Muscle of back (tissue), 3 donors: ENCODE measurements at regions not wholly inside any gene's neighbourhood (a gene's known extent, or its start where the extent isn't known, plus 50 kb on each side); places are given as distances from the start of the nearest gene placed in this dataset.
A peak's percentile ranks its signal among the peaks of the same experiment; 100 is the strongest.
"Not testable (repeated sequence)": the region's sequence is repeated elsewhere in the genome, so short reads cannot be mapped to it uniquely, and the experiment has no call there.

Experiments
- DNase-seq, 3 donors: peaks; one replicate each; pipeline versions ENCODE4 v3.0.0 to v3.0.0-alpha.2; 2013

DNA sequence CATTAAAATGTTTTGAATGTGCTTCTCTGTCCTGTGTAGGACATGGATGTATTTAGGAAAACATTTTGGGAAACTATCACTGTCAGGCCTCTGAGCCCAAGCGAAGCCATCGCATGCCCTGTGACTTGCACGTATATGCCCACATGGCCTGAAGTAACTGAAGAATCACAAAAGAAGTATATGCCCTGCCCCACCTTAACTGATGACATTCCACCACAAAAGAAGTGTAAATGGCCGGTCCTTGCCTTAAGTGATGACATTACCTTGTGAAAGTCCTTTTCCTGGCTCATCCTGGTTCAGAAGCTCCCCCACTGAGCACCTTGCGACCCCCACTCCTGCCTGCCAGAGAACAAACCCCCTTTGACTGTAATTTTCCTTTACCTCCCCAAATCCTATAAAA lies 191.1 kb upstream of the MEIS1 start:
- not testable (repeated sequence) for DNase-seq

DNA sequence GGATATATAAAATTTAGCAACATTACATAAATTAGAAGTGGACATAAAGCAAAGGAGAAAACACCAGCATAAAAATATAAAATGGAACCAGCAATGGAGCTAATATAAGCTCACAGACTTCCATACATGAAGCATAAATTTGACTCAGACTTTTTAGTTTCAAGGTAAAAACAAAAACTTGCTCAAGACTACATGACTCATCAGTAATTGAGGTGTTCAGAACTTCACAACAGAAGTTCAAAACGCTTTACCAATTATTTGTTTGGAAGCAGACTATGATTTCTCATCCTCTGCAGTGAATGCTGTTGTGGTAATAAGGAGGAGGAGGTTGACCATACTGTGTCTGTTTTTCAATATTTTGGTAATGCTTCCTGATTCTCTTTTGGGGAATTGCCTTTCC lies 192.0 kb upstream of the MEIS1 start:
- not testable (repeated sequence) for DNase-seq

DNA sequence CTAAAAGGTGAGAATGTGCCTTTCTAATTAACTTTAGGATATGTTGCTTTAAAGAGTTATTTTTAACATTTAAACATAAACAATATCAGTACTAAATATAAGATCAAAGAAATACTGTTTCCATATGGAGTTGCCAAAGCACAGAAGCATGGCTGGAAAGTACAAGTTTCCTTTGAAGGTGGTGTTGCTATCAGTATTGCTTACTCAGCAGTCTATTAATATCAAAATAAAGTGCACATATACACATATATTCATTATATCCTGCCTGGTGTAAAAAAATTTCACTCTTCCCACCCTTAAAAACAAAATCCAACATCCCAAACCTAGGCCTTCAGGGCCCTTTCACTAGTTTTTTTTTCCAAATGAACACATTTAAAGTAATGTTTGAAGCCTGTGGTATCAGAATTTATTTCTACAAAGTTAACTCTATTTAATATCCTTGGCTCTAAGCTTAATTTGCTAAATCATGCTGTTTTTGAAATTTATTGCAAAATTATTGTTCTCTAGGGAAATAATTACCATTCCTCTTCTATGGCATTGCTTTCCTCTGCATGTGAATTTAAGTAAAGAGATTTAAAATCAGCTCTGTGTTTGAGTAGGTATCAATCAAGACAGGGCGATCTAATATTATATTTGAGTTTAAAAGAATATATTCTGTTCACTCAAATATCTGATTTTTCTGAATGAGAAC lies 192.7 kb upstream of the MEIS1 start:
- no peak for DNase-seq

DNA sequence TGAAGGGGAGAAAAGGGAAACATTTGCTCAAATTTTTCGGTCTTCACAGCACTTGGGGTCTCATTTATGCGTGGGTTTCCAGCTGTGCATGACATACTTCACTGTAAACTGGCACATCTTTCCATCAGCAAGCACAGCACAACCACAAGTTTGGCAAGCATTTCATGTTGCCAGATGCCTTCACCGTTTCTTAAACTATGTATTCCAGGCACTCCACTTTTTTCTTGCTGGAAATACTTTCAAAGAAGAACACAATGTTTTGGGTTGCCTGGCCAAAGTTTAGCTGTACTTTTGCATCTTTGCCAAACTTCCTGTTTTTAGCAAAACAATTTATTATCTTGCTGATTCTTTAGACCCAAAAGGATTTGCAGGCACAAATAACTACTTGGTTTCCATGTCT lies 194.6 kb upstream of the MEIS1 start:
- DNase-seq = peak; percentile 26 to 72 (median 34)

DNA sequence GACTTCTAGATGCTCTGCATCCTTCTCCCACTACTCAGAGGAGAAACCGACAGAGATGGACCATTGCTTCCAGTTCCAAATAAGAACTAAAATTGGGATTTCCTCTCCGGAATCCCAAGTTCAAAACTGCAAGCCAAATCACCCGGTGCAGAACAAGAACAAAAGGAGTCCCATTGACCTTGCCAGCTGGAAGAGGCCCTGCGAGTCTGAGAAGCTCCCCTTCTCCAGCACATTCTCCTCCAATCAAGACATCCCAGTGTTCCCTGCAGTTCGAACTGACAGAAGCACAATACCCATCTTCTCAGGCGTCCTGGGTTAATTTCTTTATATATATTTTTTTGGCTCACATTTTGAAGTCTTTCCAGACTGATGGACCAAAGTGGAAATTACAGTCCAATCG lies 195.3 kb upstream of the MEIS1 start:
- peak; percentile 13 to 68 (median 58) for DNase-seq

DNA sequence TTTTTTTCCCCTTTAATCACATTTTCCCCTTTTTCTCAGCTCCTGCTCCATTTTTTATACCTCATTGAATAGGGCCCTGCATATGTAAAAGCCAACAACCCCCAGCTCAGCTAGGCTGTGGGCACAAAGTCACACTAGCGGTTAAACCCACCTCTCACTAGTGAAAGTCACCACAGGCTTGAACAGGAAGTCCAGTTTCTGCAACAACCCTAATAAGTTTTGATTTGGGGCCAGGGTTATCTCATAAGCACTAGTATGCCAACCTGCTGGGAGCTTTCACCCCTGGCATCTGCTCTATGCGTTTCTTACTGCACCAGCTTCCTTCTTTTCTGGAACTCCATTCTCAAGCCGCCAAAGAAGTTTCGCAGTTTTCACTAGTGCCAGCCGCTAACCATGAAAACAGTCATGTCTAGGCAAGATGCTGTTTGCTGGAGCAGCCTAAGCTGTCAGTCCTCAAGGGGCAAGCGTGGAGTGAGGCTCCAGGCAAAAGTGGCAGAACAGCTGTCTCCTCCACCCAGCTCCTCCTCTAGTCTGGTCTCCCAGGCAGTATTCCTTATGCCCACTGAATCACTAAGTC lies 197.0 kb upstream of the MEIS1 start:
- no peak for DNase-seq

DNA sequence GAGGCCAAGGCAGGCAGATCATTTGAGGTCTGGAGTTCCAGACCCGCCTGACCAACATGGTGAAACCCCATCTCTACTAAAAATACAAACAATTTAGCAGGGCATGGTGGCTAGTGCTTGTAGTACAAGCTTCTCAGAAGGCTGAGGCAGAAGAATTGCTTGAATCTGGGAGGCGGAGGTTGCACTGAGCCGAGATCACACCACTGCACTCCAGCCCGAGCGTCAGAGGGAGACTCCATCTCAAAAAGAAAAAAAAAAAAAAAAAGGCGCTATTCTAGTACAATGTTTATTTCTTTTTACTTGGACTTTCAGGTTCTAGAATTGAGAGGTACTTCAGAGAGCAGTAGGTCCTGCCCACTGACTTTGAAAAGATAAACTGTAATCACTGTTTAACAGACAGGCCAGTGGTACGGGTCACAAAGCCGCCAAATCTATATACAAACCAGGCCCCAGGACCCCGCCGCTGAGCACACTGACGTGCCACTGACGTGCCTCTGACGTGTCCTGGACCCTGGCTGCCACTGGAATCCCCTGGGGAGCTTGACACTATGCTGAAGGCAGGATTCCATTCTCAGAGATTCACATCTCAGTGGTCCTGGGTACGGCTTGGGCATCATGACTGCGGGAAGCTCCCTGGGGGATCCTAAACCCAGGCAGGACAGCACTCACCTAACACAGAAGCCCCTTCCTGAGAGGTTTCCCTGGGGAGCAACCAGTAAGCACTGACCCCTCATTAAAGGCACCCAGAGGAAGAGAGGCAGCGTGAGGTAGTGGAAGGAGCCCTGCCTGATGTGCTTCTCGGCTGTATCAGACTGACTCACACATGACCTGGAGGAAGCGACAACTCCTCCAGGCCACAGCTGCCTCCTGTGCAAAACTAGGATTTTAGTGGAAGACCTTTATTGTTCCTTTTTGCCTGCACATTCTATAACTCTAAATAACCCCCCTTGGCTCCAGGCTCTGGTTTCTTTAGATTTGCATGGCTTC lies 197.8 kb upstream of the MEIS1 start:
- no peak for DNase-seq

DNA sequence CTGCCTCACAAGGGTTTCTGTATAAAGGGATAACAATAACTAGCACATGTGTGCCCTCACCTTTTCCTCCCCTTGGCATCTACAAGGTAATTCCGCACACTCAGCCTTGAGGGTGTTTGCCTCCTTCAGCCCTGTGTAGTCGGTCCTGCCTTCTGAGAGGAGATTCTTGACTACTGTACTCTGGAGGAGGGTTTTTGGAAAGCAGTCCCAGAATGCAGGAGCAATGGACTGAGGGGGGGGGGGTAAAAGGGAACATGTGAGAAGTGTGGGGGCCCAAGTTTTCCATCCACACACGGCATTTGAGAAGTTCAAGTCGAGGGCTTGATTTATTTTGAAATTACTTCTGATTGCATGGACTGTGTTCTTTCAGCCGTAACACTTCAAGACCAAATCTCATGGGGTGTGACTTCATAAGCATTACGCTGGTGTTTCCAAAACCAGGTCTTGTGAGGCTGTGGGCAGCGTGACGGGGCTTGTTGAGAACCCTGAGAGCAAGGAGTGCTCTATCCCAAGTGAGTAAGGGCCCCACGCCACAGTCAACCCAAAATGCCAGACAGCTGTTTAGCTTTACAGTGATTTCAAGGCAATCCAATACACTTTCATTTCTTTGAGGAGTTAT lies 198.7 kb upstream of the MEIS1 start:
- DNase-seq = no peak

DNA sequence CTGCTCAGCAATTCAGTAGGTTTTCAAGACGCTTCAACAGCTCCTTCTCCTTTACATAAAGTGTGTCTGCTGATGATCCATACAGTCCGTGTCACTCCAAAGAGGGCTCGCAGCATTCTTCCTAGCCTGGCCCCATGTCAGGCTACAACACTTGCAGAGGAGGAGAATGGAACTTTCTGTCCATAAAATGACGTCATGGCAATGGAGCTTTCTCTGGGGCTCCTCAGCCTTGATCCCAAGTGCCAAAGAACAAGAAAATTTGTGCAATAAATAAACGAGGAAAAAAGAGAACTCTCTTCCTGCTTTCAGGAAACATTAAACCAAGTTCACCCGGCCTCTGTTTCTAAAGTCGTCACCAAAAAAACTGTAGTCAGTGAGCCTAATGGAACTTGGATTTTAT lies 199.5 kb upstream of the MEIS1 start:
- no peak for DNase-seq

DNA sequence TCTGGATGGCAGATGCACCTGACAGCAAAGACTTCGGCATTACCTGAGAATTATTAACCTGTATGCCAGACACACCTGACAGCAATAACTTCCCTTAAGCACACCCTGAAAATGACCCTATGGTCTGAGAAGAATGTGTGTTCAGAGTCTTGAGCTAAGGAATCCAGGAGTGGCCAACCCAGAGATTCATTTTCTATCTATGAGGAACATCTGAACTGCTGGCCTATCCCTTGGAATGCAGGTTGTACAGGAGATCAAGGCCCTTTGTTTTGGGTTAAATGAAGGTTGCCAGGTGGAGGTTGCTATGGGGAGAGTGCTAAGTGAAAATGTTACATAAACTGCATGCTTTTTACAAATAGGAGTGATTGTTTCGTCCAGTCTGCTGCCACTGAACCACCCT lies 200.9 kb upstream of the MEIS1 start:
- DNase-seq = no peak

DNA sequence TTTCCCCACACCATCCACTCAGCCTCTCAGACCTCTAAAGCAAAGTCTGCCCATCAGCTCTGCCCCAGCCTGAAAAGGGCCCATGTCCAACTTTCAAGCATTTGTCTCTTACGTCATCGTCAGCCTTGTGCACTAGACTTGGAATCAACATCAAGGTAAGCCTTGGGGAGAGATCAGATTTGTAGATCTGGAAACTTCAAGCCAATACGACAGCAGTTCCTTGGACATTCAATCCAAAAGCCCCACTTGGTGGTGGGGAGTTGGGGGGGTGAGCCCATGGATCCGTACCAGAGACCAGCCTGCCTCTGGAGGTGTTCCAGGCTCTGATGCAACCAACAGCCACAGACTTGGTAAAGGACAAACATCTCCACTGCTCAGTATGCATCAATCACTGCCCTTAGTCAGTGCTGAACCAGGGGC lies 206.8 kb upstream of the MEIS1 start:
- peak in 1 of 3 donors; percentile 29 for DNase-seq

DNA sequence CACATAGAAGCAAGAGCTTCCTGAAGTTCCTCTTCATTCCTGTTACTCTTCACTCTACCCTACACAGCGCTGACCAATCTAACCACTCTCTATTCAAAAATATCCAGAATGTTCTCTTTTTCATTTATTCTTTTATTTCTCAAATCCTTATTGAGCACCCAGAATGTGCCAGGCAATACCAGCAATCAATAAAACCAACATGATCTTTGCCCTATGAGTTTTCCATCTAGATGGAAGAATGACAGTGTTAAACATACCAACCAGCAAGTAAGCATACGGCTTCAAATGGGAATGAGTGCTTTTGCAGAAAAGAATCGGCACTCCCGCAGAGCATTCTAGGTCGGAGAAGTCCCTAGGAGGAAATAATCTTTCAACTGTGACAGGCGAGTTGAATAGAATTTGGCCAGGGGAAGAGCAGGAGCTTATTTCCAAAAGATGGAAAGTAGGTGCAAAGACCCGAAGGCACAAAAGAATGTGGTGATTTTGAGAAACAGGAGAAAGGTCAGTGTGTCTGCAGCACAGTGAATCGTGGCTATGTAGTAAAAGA lies 217.8 kb upstream of the MEIS1 start:
- DNase-seq = no peak

DNA sequence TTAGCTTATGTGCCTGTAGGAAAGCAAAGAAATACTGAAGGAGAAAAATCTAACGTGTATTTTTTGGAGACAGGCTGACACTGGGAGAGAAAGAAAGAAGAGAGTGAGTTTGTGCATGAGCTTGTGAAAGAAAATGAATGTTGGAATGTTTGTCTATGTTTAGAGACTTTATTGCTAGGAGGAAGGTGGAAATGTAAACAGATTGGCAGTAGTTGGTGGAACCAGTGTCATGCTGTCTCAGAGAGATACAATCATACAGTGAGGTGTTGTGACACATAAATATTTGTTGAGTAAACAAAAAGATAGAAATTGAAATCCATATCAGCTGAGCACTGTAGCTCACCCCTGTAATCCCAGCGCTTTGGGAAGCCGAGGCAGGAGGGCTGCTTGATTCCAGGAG lies 222.2 kb upstream of the MEIS1 start:
- no peak for DNase-seq

DNA sequence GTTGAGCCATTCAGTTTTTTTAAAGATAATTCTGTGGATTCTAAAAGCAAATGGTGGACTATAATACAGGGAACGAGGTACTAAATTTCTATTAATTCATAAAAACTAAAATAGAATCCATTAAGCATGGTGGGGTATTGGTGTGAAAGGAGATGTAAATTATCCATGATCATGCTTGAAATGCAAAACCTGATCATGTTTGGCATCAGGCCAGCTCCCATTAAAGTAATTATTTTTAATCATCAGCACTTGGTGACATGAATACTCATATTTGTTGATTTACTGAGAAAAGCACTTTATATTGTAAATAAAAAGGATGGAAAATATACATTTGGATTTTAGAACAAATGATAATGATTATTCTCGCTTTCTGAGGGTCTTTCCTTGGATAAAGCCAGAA lies 232.3 kb upstream of the MEIS1 start:
- no peak for DNase-seq

DNA sequence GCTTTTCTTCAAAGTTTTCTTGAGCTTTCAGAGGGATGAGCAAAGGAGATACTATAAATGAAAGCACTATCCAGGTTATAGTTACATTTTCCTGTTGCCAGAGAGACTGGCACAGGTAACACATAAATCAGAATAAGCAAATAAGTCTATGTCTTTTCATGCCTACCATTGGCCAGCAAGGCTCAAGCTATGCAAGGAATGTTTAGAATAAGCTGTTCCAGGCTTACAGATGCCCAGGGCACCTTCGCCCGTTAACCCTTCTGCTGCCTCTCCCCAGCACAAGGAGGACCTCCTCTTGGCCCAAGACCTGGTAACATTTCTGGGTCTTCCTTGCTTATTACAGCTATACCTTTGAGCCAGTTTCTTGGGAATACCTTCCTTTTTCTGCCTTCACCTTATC lies 233.7 kb upstream of the MEIS1 start:
- DNase-seq = no peak

DNA sequence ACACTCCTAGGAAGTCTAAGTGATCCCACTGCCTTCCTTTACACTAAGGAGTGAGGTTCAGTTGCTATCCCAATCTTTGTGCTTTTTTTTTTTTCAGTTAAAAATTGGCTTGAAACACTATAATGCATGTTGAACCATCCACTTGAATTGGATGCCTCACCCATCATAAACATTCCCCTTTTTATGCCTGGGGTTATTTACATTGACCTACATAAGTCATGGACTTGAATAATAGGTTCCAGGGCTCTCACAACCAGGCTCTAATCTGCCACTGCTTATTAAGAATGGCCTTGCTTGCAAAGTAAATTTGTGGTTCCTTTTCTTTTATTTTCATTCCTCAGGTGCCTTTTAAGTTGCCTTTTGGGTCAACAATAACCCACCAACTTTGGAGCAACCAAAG lies 236.1 kb upstream of the MEIS1 start:
- no peak for DNase-seq

DNA sequence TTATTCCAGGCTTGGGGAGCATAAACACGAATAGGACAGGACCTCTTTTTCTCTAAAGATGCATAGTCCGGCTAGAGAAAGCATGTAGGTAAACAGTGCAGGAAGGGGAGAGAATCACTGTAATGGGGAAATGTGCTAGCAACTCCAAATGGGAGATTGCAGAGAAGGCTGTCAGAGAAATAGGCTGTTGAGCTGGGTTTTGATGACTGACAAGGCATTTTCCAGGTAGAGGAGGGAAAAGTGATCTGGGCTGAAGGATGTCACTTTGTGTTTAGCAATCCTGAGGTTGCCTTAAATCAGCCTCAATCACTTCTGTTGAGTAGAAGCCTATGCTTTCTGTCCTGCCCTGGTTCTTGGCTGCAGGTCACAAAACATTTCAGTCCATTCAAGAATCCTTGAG lies 242.0 kb upstream of the MEIS1 start:
- no peak for DNase-seq

DNA sequence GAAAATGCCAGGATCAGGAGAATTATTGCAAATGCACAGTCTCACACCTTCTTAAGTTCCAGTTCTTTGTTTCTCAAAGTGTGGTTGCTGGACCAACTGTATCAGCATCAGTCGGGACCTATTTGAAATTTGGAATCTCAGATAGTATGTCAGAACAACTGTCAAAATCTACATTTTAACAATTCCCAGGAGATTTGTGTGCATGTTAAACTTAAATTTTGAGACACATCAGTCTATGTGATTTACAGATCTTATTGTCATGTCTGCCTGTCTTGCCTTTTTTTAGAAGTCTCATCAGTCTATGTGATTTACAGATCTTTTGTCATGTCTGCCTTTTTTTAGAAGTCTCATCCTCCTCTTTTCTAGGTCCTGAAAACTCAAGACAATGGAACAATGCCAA lies 243.6 kb upstream of the MEIS1 start:
- DNase-seq = no peak

DNA sequence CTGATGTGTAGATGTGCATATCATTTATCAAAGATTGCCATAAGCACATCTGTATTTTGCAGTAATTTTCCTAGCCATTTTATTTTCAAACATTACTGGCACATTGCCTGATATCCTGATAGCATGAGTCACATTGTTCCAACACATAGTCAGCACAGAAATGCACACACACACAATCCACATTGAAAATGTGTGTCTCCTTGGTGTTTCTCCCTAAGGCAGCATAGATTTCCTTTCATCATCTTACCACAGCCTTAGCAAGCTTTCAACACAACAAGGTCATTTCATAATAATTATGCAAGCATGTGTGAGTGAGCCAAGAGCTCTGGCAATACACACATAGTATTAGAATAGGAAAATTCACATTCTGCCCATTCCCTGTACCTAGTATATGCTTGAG lies 245.4 kb upstream of the MEIS1 start:
- DNase-seq = peak in 1 of 3 donors; percentile 26

DNA sequence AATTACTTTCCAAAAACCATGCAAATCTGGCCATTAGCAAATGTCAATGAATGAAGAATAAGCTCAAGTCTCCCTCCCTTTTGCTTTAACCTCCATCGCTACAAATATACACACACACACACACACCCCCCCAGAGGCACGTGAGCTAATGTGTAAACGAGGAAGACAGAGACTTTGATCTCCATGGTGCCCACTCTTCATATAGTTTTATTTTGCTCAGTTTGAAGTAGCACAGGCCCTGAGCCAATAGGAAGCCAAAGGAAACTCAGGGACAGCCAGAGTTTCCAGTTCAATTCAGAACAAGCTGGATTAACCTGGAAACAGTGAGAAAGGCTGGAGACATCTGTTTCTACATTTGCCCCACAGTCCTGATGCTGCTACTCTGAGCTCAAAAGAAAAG lies 248.4 kb upstream of the MEIS1 start:
- DNase-seq = peak in 1 of 3 donors; percentile 16

DNA sequence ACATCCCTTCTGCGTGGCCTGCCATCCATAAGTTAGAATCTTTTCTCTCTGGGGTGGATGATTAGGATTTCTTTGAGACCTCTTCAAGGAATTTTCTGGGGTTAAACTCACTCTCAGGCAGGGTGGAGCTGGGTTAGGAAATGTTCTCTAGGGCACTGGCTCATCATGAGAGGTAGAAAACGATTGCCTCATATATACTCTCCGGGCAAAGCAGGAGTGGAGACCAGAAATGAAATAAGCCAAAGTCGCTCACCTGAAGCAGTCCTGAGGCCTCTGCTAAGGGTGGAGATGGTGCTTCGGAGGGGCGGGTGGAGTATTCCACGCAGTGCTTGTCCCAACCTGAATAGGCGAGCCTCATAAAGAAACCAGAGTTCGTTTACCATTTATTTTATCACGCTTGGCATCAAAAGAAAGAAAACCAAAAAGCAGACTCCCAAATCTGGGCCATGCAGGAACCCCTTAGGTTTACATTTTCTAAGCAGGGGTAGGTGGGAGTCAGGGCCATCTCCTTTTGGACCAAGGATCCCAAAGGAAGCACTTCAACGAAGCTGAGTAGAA lies 249.3 kb upstream of the MEIS1 start:
- DNase-seq = no peak
